ENCODE measurements at regions not wholly inside any gene's neighbourhood (a gene's known extent, or its start where the extent isn't known, plus 50 kb on each side); places are given as distances from the start of the nearest gene placed in this dataset.

- Mint-ChIP-seq H3K4me1 (ENCODE audit: low read depth) (no peaks in the 10 kb centered on the region), H3K36me3 (ENCODE audit: low read depth) (no peaks in the 10 kb centered on the region), H3K4me3 (no peak overlapping the region), H3K9me3 (no peaks in the 10 kb centered on the region), H3K27me3 (ENCODE audit: low read depth) (no peaks in the 10 kb centered on the region), H3K27ac (no peak overlapping the region)
- CTCF ChIA-PET, result no interaction called here
- no peak for DNase-seq
- intact Hi-C loops (cut with micrococcal nuclease), result no loop called here
These were observed 429.1 kb downstream of the RNF144A start for GRCh38 chr2:7346336-7346735.

GRCh38 chr2:7348761-7349160, 431.5 kb downstream of the RNF144A start:
- no peaks in the 10 kb centered on the region for H3K36me3 Mint-ChIP-seq (ENCODE audit: low read depth)
- H3K27ac Mint-ChIP-seq, result no peak overlapping the region
- intact Hi-C loops (cut with micrococcal nuclease), result no loop called here
- H3K4me3 Mint-ChIP-seq, result no peak overlapping the region
- CTCF ChIA-PET, result no interaction called here
- no peaks in the 10 kb centered on the region for H3K27me3 Mint-ChIP-seq (ENCODE audit: low read depth)
- H3K9me3 Mint-ChIP-seq, result peaks cover 1% of the 10 kb centered on the region
- DNase-seq, result no peak
- no peaks in the 10 kb centered on the region for H3K4me1 Mint-ChIP-seq (ENCODE audit: low read depth)

GRCh38 chr2:7352191-7352590, 435.0 kb downstream of the RNF144A start:
- no peaks in the 10 kb centered on the region for H3K36me3 Mint-ChIP-seq (ENCODE audit: low read depth)
- no peaks in the 10 kb centered on the region for H3K4me1 Mint-ChIP-seq (ENCODE audit: low read depth)
- DNase-seq, result no peak
- no peak overlapping the region for H3K4me3 Mint-ChIP-seq
- H3K27me3 Mint-ChIP-seq (ENCODE audit: low read depth), result no peaks in the 10 kb centered on the region
- H3K27ac Mint-ChIP-seq, result no peak overlapping the region
- CTCF ChIA-PET, result no interaction called here
- intact Hi-C loops (cut with micrococcal nuclease), result no loop called here
- peaks cover 1% of the 10 kb centered on the region for H3K9me3 Mint-ChIP-seq

GRCh38 chr2:7353571-7353970, 436.4 kb downstream of the RNF144A start:
- H3K27me3 Mint-ChIP-seq (ENCODE audit: low read depth), result no peaks in the 10 kb centered on the region
- no peak for DNase-seq
- H3K27ac Mint-ChIP-seq, result no peak overlapping the region
- no peaks in the 10 kb centered on the region for H3K4me1 Mint-ChIP-seq (ENCODE audit: low read depth)
- no peaks in the 10 kb centered on the region for H3K36me3 Mint-ChIP-seq (ENCODE audit: low read depth)
- CTCF ChIA-PET, result no interaction called here
- peaks cover 1% of the 10 kb centered on the region for H3K9me3 Mint-ChIP-seq
- intact Hi-C loops (cut with micrococcal nuclease), result no loop called here
- no peak overlapping the region for H3K4me3 Mint-ChIP-seq

GRCh38 chr2:7355781-7356180, 438.6 kb downstream of the RNF144A start:
- Mint-ChIP-seq H3K4me3 (no peak overlapping the region), H3K27me3 (ENCODE audit: low read depth) (no peaks in the 10 kb centered on the region), H3K4me1 (ENCODE audit: low read depth) (no peaks in the 10 kb centered on the region), H3K36me3 (ENCODE audit: low read depth) (no peaks in the 10 kb centered on the region), H3K27ac (no peak overlapping the region), H3K9me3 (peaks cover 1% of the 10 kb centered on the region)
- CTCF ChIA-PET, result no interaction called here
- intact Hi-C loops (cut with micrococcal nuclease), result no loop called here
- DNase-seq, result no peak

- Mint-ChIP-seq H3K4me1 (ENCODE audit: low read depth) (no peaks in the 10 kb centered on the region), H3K27ac (no peak overlapping the region), H3K36me3 (ENCODE audit: low read depth) (no peaks in the 10 kb centered on the region), H3K27me3 (ENCODE audit: low read depth) (no peaks in the 10 kb centered on the region), H3K9me3 (peaks cover 1% of the 10 kb centered on the region), H3K4me3 (no peak overlapping the region)
- no peak for DNase-seq
- CTCF ChIA-PET, result no interaction called here
- intact Hi-C loops (cut with micrococcal nuclease), result no loop called here
These were observed 439.8 kb downstream of the RNF144A start for GRCh38 chr2:7356909-7357584.

- H3K27ac Mint-ChIP-seq, result no peak overlapping the region
- intact Hi-C loops (cut with micrococcal nuclease), result no loop called here
- CTCF ChIA-PET, result no interaction called here
- no peaks in the 10 kb centered on the region for H3K9me3 Mint-ChIP-seq
- no peaks in the 10 kb centered on the region for H3K36me3 Mint-ChIP-seq (ENCODE audit: low read depth)
- H3K27me3 Mint-ChIP-seq (ENCODE audit: low read depth), result no peaks in the 10 kb centered on the region
- H3K4me3 Mint-ChIP-seq, result no peak overlapping the region
- H3K4me1 Mint-ChIP-seq (ENCODE audit: low read depth), result no peaks in the 10 kb centered on the region
- no peak for DNase-seq
These were observed 440.8 kb downstream of the RNF144A start for GRCh38 chr2:7357993-7358392.

- no peaks in the 10 kb centered on the region for H3K36me3 Mint-ChIP-seq (ENCODE audit: low read depth)
- no peak for DNase-seq
- H3K9me3 Mint-ChIP-seq, result no peaks in the 10 kb centered on the region
- H3K27ac Mint-ChIP-seq, result no peak overlapping the region
- H3K4me3 Mint-ChIP-seq, result no peak overlapping the region
- intact Hi-C loops (cut with micrococcal nuclease), result no loop called here
- H3K4me1 Mint-ChIP-seq (ENCODE audit: low read depth), result no peaks in the 10 kb centered on the region
- no peaks in the 10 kb centered on the region for H3K27me3 Mint-ChIP-seq (ENCODE audit: low read depth)
- CTCF ChIA-PET, result no interaction called here
These were observed 441.7 kb downstream of the RNF144A start for GRCh38 chr2:7358865-7359447.

- no peaks in the 10 kb centered on the region for H3K27me3 Mint-ChIP-seq (ENCODE audit: low read depth)
- no peak for DNase-seq
- peaks cover 2% of the 10 kb centered on the region for H3K9me3 Mint-ChIP-seq
- H3K4me1 Mint-ChIP-seq (ENCODE audit: low read depth), result no peaks in the 10 kb centered on the region
- intact Hi-C loops (cut with micrococcal nuclease), result loop anchor here (5.0 kb wide), 1 partner anchor 162 kb away; no protein-coding TSS in a partner anchor
- no peaks in the 10 kb centered on the region for H3K36me3 Mint-ChIP-seq (ENCODE audit: low read depth)
- no peak overlapping the region for H3K27ac Mint-ChIP-seq
- CTCF ChIA-PET, result no interaction called here
- H3K4me3 Mint-ChIP-seq, result no peak overlapping the region
These were observed 446.7 kb downstream of the RNF144A start for GRCh38 chr2:7363906-7364305.

GRCh38 chr2:7368211-7368610, 451.0 kb downstream of the RNF144A start:
- no peaks in the 10 kb centered on the region for H3K27me3 Mint-ChIP-seq (ENCODE audit: low read depth)
- H3K27ac Mint-ChIP-seq, result no peak overlapping the region
- no peaks in the 10 kb centered on the region for H3K4me1 Mint-ChIP-seq (ENCODE audit: low read depth)
- DNase-seq, result no peak
- peaks cover 3% of the 10 kb centered on the region for H3K9me3 Mint-ChIP-seq
- intact Hi-C loops (cut with micrococcal nuclease), result no loop called here
- H3K36me3 Mint-ChIP-seq (ENCODE audit: low read depth), result no peaks in the 10 kb centered on the region
- CTCF ChIA-PET, result no interaction called here
- no peak overlapping the region for H3K4me3 Mint-ChIP-seq

- H3K4me1 Mint-ChIP-seq (ENCODE audit: low read depth), result no peaks in the 10 kb centered on the region
- H3K36me3 Mint-ChIP-seq (ENCODE audit: low read depth), result no peaks in the 10 kb centered on the region
- intact Hi-C loops (cut with micrococcal nuclease), result no loop called here
- peaks cover 3% of the 10 kb centered on the region for H3K9me3 Mint-ChIP-seq
- CTCF ChIA-PET, result no interaction called here
- H3K4me3 Mint-ChIP-seq, result no peak overlapping the region
- no peak for DNase-seq
- H3K27ac Mint-ChIP-seq, result no peak overlapping the region
- no peaks in the 10 kb centered on the region for H3K27me3 Mint-ChIP-seq (ENCODE audit: low read depth)
These were observed 455.9 kb downstream of the RNF144A start for GRCh38 chr2:7373156-7373555.

GRCh38 chr2:7375901-7376300, 458.7 kb downstream of the RNF144A start:
- CTCF ChIA-PET, result no interaction called here
- H3K27ac Mint-ChIP-seq, result no peak overlapping the region

GRCh38 chr2:7377916-7378569, 460.8 kb downstream of the RNF144A start:
- Mint-ChIP-seq H3K4me1 (ENCODE audit: low read depth) (no peaks in the 10 kb centered on the region), H3K27me3 (ENCODE audit: low read depth) (no peaks in the 10 kb centered on the region), H3K4me3 (no peak overlapping the region), H3K36me3 (ENCODE audit: low read depth) (no peaks in the 10 kb centered on the region), H3K9me3 (no peaks in the 10 kb centered on the region), H3K27ac (no peak overlapping the region)
- intact Hi-C loops (cut with micrococcal nuclease), result no loop called here
- no peak for DNase-seq
- CTCF ChIA-PET, result no interaction called here

More at GRCh38 chr2:7375901-7376300, 458.7 kb downstream of the RNF144A start:
- H3K4me1 Mint-ChIP-seq (ENCODE audit: low read depth), result no peaks in the 10 kb centered on the region
- H3K36me3 Mint-ChIP-seq (ENCODE audit: low read depth), result no peaks in the 10 kb centered on the region
- no peaks in the 10 kb centered on the region for H3K9me3 Mint-ChIP-seq
- DNase-seq, result no peak
- intact Hi-C loops (cut with micrococcal nuclease), result no loop called here
- H3K27me3 Mint-ChIP-seq (ENCODE audit: low read depth), result no peaks in the 10 kb centered on the region
- no peak overlapping the region for H3K4me3 Mint-ChIP-seq

All from activated naive CD4-positive, alpha-beta T cell treated with anti-CD3 and anti-CD28 coated beads for 36 hours (primary cell).